ENCODE measurements at regions not wholly inside any gene's neighbourhood (a gene's known extent, or its start where the extent isn't known, plus 50 kb on each side); places are given as distances from the start of the nearest gene placed in this dataset.
"Not testable (repeated sequence)": the region's sequence is repeated elsewhere in the genome, so short reads cannot be mapped to it uniquely, and the experiment has no call there.

DNA sequence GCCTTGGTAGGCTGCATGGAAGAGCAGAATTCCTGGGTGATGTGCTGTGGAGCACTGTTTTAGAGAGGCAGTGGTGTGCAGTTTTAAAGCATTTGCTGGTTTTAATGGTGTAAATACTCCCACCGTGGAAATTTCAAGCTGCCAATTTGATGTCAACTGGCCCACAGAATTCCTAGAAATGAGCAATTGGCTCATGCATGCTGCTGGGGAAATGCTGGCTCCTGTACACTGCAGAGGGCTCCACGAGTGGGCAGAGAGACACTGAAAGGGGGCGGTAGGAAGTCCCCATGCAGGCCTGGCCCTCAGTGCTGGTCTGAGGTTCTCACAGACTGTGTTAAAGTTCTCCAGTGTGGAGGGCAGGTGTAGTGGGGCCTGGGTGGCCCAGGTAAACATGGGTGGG, 99.4 kb upstream of the NTF3 start:
- no peaks in the 10 kb centered on the region for H3K9me3 ChIP-seq (ENCODE audit: control insufficient read depth, insufficient read depth, low read length)
- H3K36me3 ChIP-seq (ENCODE audit: control insufficient read depth, insufficient read depth, low read length) = no peaks in the 10 kb centered on the region
- WGBS (ENCODE audit: insufficient coverage, insufficient read length) = no CpG with 5 or more reads among the region's 3 CpGs
- no peaks in the 10 kb centered on the region for H3K4me1 ChIP-seq (ENCODE audit: control insufficient read depth, insufficient read depth, low read length)
- H3K4me3 ChIP-seq (ENCODE audit: low read length) = no peak overlapping the region
- DNase-seq (ENCODE audit: low read depth, low spot score) = no peak
- H3K27ac ChIP-seq (ENCODE audit: low read length) = no peak overlapping the region
- H3K27me3 ChIP-seq (ENCODE audit: control insufficient read depth, insufficient read depth, low read length) = no peaks in the 10 kb centered on the region

GRCh38 chr12:5333096-5333495, 98.8 kb upstream of the NTF3 start:
- Histone ChIP-seq H3K27me3 (ENCODE audit: control insufficient read depth, insufficient read depth, low read length) (no peaks in the 10 kb centered on the region), H3K27ac (ENCODE audit: low read length) (no peak overlapping the region), H3K4me1 (ENCODE audit: control insufficient read depth, insufficient read depth, low read length) (no peaks in the 10 kb centered on the region), H3K9me3 (ENCODE audit: control insufficient read depth, insufficient read depth, low read length) (no peaks in the 10 kb centered on the region), H3K4me3 (ENCODE audit: low read length) (no peak overlapping the region), H3K36me3 (ENCODE audit: control insufficient read depth, insufficient read depth, low read length) (no peaks in the 10 kb centered on the region)
- DNase-seq (ENCODE audit: low read depth, low spot score) = no peak
- WGBS (ENCODE audit: insufficient coverage, insufficient read length) = no CpG with 5 or more reads among the region's 7 CpGs

- H3K27ac ChIP-seq (ENCODE audit: low read length) = no peak overlapping the region
- no peaks in the 10 kb centered on the region for H3K9me3 ChIP-seq (ENCODE audit: control insufficient read depth, insufficient read depth, low read length)
- H3K4me3 ChIP-seq (ENCODE audit: low read length) = no peak overlapping the region
- DNase-seq (ENCODE audit: low read depth, low spot score) = no peak
- no peaks in the 10 kb centered on the region for H3K27me3 ChIP-seq (ENCODE audit: control insufficient read depth, insufficient read depth, low read length)
- no peaks in the 10 kb centered on the region for H3K36me3 ChIP-seq (ENCODE audit: control insufficient read depth, insufficient read depth, low read length)
- no CpG with 5 or more reads among the region's 2 CpGs for WGBS (ENCODE audit: insufficient coverage, insufficient read length)
- no peaks in the 10 kb centered on the region for H3K4me1 ChIP-seq (ENCODE audit: control insufficient read depth, insufficient read depth, low read length)
These were observed 96.8 kb upstream of the NTF3 start for GRCh38 chr12:5335069-5335468.

DNA sequence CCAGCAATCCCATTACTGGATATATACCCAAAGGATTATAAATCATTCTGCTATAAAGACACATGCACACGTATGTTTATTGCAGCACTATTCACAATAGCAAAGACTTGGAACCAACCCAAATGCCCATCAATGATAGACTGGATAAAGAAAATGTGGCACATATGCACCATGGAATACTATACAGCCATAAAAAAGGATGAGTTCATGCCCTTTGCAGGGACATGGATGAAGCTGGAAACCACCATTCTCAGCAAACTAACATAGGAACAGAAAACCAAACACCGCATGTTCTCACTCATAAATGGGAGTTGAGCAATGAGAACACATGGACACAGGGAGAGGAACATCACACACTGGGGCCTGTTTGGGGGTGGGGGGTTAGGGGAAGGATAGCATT, 90.8 kb upstream of the NTF3 start:
- not testable (repeated sequence) for H3K27me3 ChIP-seq (ENCODE audit: control insufficient read depth, insufficient read depth, low read length); H3K4me3 ChIP-seq (ENCODE audit: low read length); H3K36me3 ChIP-seq (ENCODE audit: control insufficient read depth, insufficient read depth, low read length); H3K27ac ChIP-seq (ENCODE audit: low read length); H3K4me1 ChIP-seq (ENCODE audit: control insufficient read depth, insufficient read depth, low read length); H3K9me3 ChIP-seq (ENCODE audit: control insufficient read depth, insufficient read depth, low read length); DNase-seq (ENCODE audit: low read depth, low spot score)
- WGBS (ENCODE audit: insufficient coverage, insufficient read length) = no CpG with 5 or more reads among the region's 2 CpGs

- no peak for DNase-seq (ENCODE audit: low read depth, low spot score)
- no peak overlapping the region for H3K4me3 ChIP-seq (ENCODE audit: low read length)
- WGBS (ENCODE audit: insufficient coverage, insufficient read length) = no CpG with 5 or more reads among the region's 3 CpGs
- no peaks in the 10 kb centered on the region for H3K4me1 ChIP-seq (ENCODE audit: control insufficient read depth, insufficient read depth, low read length)
- H3K27ac ChIP-seq (ENCODE audit: low read length) = no peak overlapping the region
- no peaks in the 10 kb centered on the region for H3K27me3 ChIP-seq (ENCODE audit: control insufficient read depth, insufficient read depth, low read length)
- H3K9me3 ChIP-seq (ENCODE audit: control insufficient read depth, insufficient read depth, low read length) = no peaks in the 10 kb centered on the region
- H3K36me3 ChIP-seq (ENCODE audit: control insufficient read depth, insufficient read depth, low read length) = no peaks in the 10 kb centered on the region
These were observed 88.2 kb upstream of the NTF3 start for GRCh38 chr12:5343711-5344110.

- DNase-seq (ENCODE audit: low read depth, low spot score) = no peak
- Histone ChIP-seq H3K4me3 (ENCODE audit: low read length) (no peak overlapping the region), H3K27me3 (ENCODE audit: control insufficient read depth, insufficient read depth, low read length) (no peaks in the 10 kb centered on the region), H3K4me1 (ENCODE audit: control insufficient read depth, insufficient read depth, low read length) (no peaks in the 10 kb centered on the region), H3K36me3 (ENCODE audit: control insufficient read depth, insufficient read depth, low read length) (no peaks in the 10 kb centered on the region), H3K27ac (ENCODE audit: low read length) (no peak overlapping the region), H3K9me3 (ENCODE audit: control insufficient read depth, insufficient read depth, low read length) (no peaks in the 10 kb centered on the region)
- WGBS (ENCODE audit: insufficient coverage, insufficient read length) = no CpG with 5 or more reads among the region's 4 CpGs
These were observed 87.8 kb upstream of the NTF3 start for GRCh38 chr12:5344131-5344530.

DNA sequence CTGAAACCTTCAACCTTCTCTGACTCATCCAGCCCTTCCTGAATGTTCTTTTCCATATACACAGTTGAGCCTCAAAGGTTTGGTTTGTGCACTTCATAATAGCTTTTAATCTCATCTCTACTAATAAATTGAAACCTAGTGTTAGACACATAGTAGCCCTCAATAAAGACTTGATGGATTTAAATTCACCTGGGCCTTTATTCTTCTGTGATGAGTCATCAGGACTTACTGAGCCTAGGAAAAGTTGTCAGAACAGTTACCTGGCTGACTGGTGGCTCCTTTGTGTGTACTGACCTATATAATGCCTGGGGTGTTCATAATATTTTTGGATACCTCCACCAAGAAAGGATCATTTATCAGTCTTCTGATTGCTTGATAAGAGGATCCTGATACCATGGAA, 86.4 kb upstream of the NTF3 start:
- Histone ChIP-seq H3K36me3 (ENCODE audit: control insufficient read depth, insufficient read depth, low read length) (no peaks in the 10 kb centered on the region), H3K4me1 (ENCODE audit: control insufficient read depth, insufficient read depth, low read length) (no peaks in the 10 kb centered on the region), H3K4me3 (ENCODE audit: low read length) (no peak overlapping the region), H3K27ac (ENCODE audit: low read length) (no peak overlapping the region), H3K27me3 (ENCODE audit: control insufficient read depth, insufficient read depth, low read length) (no peaks in the 10 kb centered on the region), H3K9me3 (ENCODE audit: control insufficient read depth, insufficient read depth, low read length) (no peaks in the 10 kb centered on the region)
- DNase-seq (ENCODE audit: low read depth, low spot score) = no peak

DNA sequence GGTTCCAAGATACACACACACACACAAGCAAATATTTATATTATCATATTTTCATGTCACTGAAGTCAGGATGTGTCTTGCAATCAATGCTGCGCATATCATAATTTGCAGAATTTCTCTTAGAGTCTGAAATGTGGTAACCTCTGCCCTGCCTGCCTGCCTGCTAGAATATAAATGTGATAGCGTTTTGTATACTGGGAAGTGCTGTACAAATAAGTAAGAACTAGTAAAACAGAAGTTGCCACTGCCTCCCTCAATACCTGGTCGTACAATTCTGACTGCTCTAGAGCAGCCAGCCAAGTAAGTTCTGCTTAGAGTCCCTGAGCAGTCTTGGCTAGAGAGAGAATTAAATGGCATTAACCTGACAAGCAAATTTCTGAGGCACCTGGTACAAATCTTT, 83.9 kb upstream of the NTF3 start:
- Histone ChIP-seq H3K27ac (ENCODE audit: low read length) (no peak overlapping the region), H3K4me3 (ENCODE audit: low read length) (no peak overlapping the region), H3K27me3 (ENCODE audit: control insufficient read depth, insufficient read depth, low read length) (no peaks in the 10 kb centered on the region), H3K9me3 (ENCODE audit: control insufficient read depth, insufficient read depth, low read length) (no peaks in the 10 kb centered on the region; the same call in 1 of the 2 replicates), H3K4me1 (ENCODE audit: control insufficient read depth, insufficient read depth, low read length) (no peaks in the 10 kb centered on the region), H3K36me3 (ENCODE audit: control insufficient read depth, insufficient read depth, low read length) (no peaks in the 10 kb centered on the region)
- no peak for DNase-seq (ENCODE audit: low read depth, low spot score)
- WGBS (ENCODE audit: insufficient coverage, insufficient read length) = no CpG with 5 or more reads among the region's 3 CpGs

GRCh38 chr12:5348491-5348890, 83.4 kb upstream of the NTF3 start:
- H3K4me1 ChIP-seq (ENCODE audit: control insufficient read depth, insufficient read depth, low read length) = no peaks in the 10 kb centered on the region
- no peaks in the 10 kb centered on the region for H3K36me3 ChIP-seq (ENCODE audit: control insufficient read depth, insufficient read depth, low read length)
- no peak overlapping the region for H3K4me3 ChIP-seq (ENCODE audit: low read length)
- H3K27me3 ChIP-seq (ENCODE audit: control insufficient read depth, insufficient read depth, low read length) = no peaks in the 10 kb centered on the region
- no peaks in the 10 kb centered on the region; the same call in 1 of the 2 replicates for H3K9me3 ChIP-seq (ENCODE audit: control insufficient read depth, insufficient read depth, low read length)
- no CpG with 5 or more reads among the region's 4 CpGs for WGBS (ENCODE audit: insufficient coverage, insufficient read length)
- no peak for DNase-seq (ENCODE audit: low read depth, low spot score)
- no peak overlapping the region for H3K27ac ChIP-seq (ENCODE audit: low read length)

GRCh38 chr12:5364036-5364770, 67.7 kb upstream of the NTF3 start:
- H3K4me1 ChIP-seq (ENCODE audit: control insufficient read depth, insufficient read depth, low read length) = no peaks in the 10 kb centered on the region
- H3K4me3 ChIP-seq (ENCODE audit: low read length) = no peak overlapping the region
- no peak overlapping the region for H3K27ac ChIP-seq (ENCODE audit: low read length)
- H3K36me3 ChIP-seq (ENCODE audit: control insufficient read depth, insufficient read depth, low read length) = no peaks in the 10 kb centered on the region
- DNase-seq (ENCODE audit: low read depth, low spot score) = no peak
- H3K9me3 ChIP-seq (ENCODE audit: control insufficient read depth, insufficient read depth, low read length) = no peaks in the 10 kb centered on the region
- H3K27me3 ChIP-seq (ENCODE audit: control insufficient read depth, insufficient read depth, low read length) = no peaks in the 10 kb centered on the region
- WGBS (ENCODE audit: insufficient coverage, insufficient read length) = no CpG with 5 or more reads among the region's 5 CpGs

DNA sequence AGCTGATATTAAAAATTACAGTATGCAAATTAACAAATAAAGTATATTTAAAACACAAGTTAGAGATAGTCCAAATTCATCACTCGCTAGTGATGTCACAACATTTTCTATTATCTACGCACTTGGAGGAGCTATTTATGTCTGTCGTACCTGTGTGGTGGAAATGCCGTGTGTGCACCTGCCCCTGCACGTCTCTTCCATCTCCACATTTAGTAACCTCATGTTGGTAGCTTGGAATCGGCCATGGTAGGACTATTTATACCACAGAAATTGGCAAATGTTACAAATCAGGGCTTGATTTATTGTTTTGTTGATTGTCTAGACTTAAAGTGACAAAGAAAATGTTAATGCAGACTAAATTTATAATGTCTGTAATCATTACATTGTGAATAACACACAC, 62.6 kb upstream of the NTF3 start:
- Histone ChIP-seq H3K27me3 (ENCODE audit: control insufficient read depth, insufficient read depth, low read length) (no peaks in the 10 kb centered on the region), H3K36me3 (ENCODE audit: control insufficient read depth, insufficient read depth, low read length) (no peaks in the 10 kb centered on the region), H3K9me3 (ENCODE audit: control insufficient read depth, insufficient read depth, low read length) (no peaks in the 10 kb centered on the region), H3K4me1 (ENCODE audit: control insufficient read depth, insufficient read depth, low read length) (peaks cover 2% of the 10 kb centered on the region; the same call in 1 of the 2 replicates), H3K4me3 (ENCODE audit: low read length) (no peak overlapping the region), H3K27ac (ENCODE audit: low read length) (no peak overlapping the region)
- WGBS (ENCODE audit: insufficient coverage, insufficient read length) = no CpG with 5 or more reads among the region's 6 CpGs
- DNase-seq (ENCODE audit: low read depth, low spot score) = no peak

Measured in iPS DF 6.9 (cell line).